H9 (cell line): ENCODE measurements at regions not wholly inside any gene's neighbourhood (a gene's known extent, or its start where the extent isn't known, plus 50 kb on each side); places are given as distances from the start of the nearest gene placed in this dataset.

Source experiments
- DNase-seq: peaks from one replicate; pipeline ENCODE4 v3.0.0-alpha.2; 2017
- H2AFZ ChIP-seq: one replicate; pipeline ENCODE4 v1.6.1; 2013; ENCODE audit warnings: mild to moderate bottlenecking, low read length, control low read depth, moderate library complexity
- H2AK5ac ChIP-seq: 2 replicates; pipeline ENCODE4 v1.6.1; 2013; ENCODE audit warnings: low read length, control low read depth, mixed read lengths; ENCODE audit not compliant: insufficient read length
- H2BK120ac ChIP-seq: one replicate; pipeline ENCODE4 v1.6.1; 2013; ENCODE audit warnings: low read depth, mild to moderate bottlenecking, low read length, control low read depth, inconsistent platforms; ENCODE audit not compliant: poor library complexity, severe bottlenecking
- H2BK12ac ChIP-seq: 2 replicates; pipeline ENCODE4 v1.6.1; 2013; ENCODE audit warnings: low read length, control low read depth, mixed read lengths, low read depth; ENCODE audit not compliant: insufficient read length
- H2BK15ac ChIP-seq: 2 replicates; pipeline ENCODE4 v1.6.1; 2013; ENCODE audit warnings: low read depth, low read length, control low read depth
- H2BK20ac ChIP-seq: one replicate; pipeline ENCODE4 v1.6.1; 2013; ENCODE audit warnings: low read depth, mild to moderate bottlenecking, low read length, control low read depth, inconsistent platforms; ENCODE audit not compliant: poor library complexity, severe bottlenecking
- H2BK5ac ChIP-seq: 2 replicates; pipeline ENCODE4 v1.6.1; 2013; ENCODE audit warnings: low read length, control low read depth, mixed read lengths; ENCODE audit not compliant: insufficient read length
- H3K14ac ChIP-seq: 2 replicates; pipeline ENCODE4 v1.6.1; 2013; ENCODE audit warnings: low read length, control low read depth; ENCODE audit not compliant: insufficient read depth
- H3K18ac ChIP-seq: 2 replicates; pipeline ENCODE4 v1.6.1; 2013; ENCODE audit warnings: low read depth, mild to moderate bottlenecking, mixed read lengths, low read length, control low read depth; ENCODE audit not compliant: insufficient read length
- H3K23ac ChIP-seq: 2 replicates; pipeline ENCODE4 v1.6.1; 2013; ENCODE audit warnings: low read length, control low read depth, mixed read lengths, low read depth; ENCODE audit not compliant: insufficient read length
- H3K23me2 ChIP-seq: 2 replicates; pipeline ENCODE4 v1.6.1; 2013; ENCODE audit warnings: low read depth, mild to moderate bottlenecking, mixed read lengths, low read length, control low read depth; ENCODE audit not compliant: insufficient read length, poor library complexity, severe bottlenecking
- H3K27ac ChIP-seq: 2 replicates; pipeline ENCODE4 v1.5.1; 2013; ENCODE audit warnings: low read length, control low read depth, mixed read lengths, low read depth; ENCODE audit not compliant: insufficient read length
- H3K27me3 ChIP-seq: 2 replicates; pipeline ENCODE4 v1.6.1; 2013; ENCODE audit warnings: low read length, control low read depth, inconsistent platforms; ENCODE audit not compliant: insufficient read depth
- H3K4ac ChIP-seq: 2 replicates; pipeline ENCODE4 v1.6.1; 2013; ENCODE audit warnings: low read depth, mild to moderate bottlenecking, control low read depth, inconsistent platforms, low read length, moderate library complexity
- H3K4me1 ChIP-seq: 2 replicates; pipeline ENCODE4 v1.6.1; 2013; ENCODE audit warnings: low read length, control low read depth, inconsistent platforms; ENCODE audit not compliant: insufficient read depth
- H3K4me2 ChIP-seq: 2 replicates; pipeline ENCODE4 v1.6.1; 2013; ENCODE audit warnings: low read length, control low read depth, mixed read lengths; ENCODE audit not compliant: insufficient read length, insufficient read depth
- H3K56ac ChIP-seq: 2 replicates; pipeline ENCODE4 v1.6.1; 2013; ENCODE audit warnings: low read depth, mild to moderate bottlenecking, mixed read lengths, low read length, control low read depth; ENCODE audit not compliant: insufficient read length
- H3K79me1 ChIP-seq: 2 replicates; pipeline ENCODE4 v1.6.1; 2013; ENCODE audit warnings: low read depth, mild to moderate bottlenecking, moderate library complexity, low read length, control low read depth, inconsistent platforms; ENCODE audit not compliant: insufficient read depth, poor library complexity, severe bottlenecking
- H3K79me2 ChIP-seq: 2 replicates; pipeline ENCODE4 v1.6.1; 2013; ENCODE audit warnings: low read length, control low read depth, inconsistent platforms; ENCODE audit not compliant: insufficient read depth
- H3K9ac ChIP-seq: 2 replicates; pipeline ENCODE4 v1.6.1; 2013; ENCODE audit warnings: low read length, control low read depth, mixed read lengths; ENCODE audit not compliant: insufficient read length; ENCODE audit errors: extremely low read depth
- H3K9me3 ChIP-seq: one replicate; pipeline ENCODE4 v1.6.1; 2013; ENCODE audit warnings: low read depth, low read length, inconsistent platforms; ENCODE audit not compliant: control insufficient read depth
- H3T11ph ChIP-seq: one replicate; pipeline ENCODE4 v1.6.1; 2013; ENCODE audit warnings: mild to moderate bottlenecking, low read length, control low read depth, inconsistent platforms
- H4K20me1 ChIP-seq: one replicate; pipeline ENCODE4 v1.6.1; 2013; ENCODE audit not compliant: control insufficient read depth, insufficient read length, insufficient read depth
- H4K5ac ChIP-seq: 2 replicates; pipeline ENCODE4 v1.6.1; 2013; ENCODE audit warnings: low read depth, mild to moderate bottlenecking, mixed read lengths, low read length, control low read depth; ENCODE audit not compliant: insufficient read length
- H4K8ac ChIP-seq: replicated peaks from 2 replicates; pipeline ENCODE4 v1.6.1; 2013; ENCODE audit warnings: low read length, control low read depth, mixed read lengths, low read depth; ENCODE audit not compliant: insufficient read length
- H4K91ac ChIP-seq: 2 replicates; pipeline ENCODE4 v1.6.1; 2013; ENCODE audit warnings: low read depth, mild to moderate bottlenecking, moderate library complexity, mixed read lengths, low read length, control low read depth; ENCODE audit not compliant: insufficient read length
- H3K27ac Mint-ChIP-seq, 3 experiments: 2 replicates in 2 of 3; 3 replicates in 1 of 3; pipeline ENCODE4 v1.8.0; 2020 to 2021; ENCODE audit warnings: mixed read lengths in 3 of 3, mild to moderate bottlenecking in 1 of 3, moderate library complexity in 1 of 3
- H3K27me3 Mint-ChIP-seq: 2 replicates; pipeline ENCODE4 v1.8.0; 2021; ENCODE audit warnings: low read depth, mild to moderate bottlenecking, moderate library complexity, mixed read lengths
- H3K36me3 Mint-ChIP-seq, 3 experiments: 2 replicates in 2 of 3; 3 replicates in 1 of 3; pipeline ENCODE4 v1.8.0; 2020 to 2021; ENCODE audit warnings: low read depth in 3 of 3, mixed read lengths in 3 of 3; ENCODE audit not compliant: insufficient read depth in 1 of 3
- H3K4me1 Mint-ChIP-seq, 2 experiments: 2 replicates each; pipeline ENCODE4 v1.8.0; 2020; ENCODE audit warnings: mixed read lengths in 2 of 2
- H3K4me3 Mint-ChIP-seq, 2 experiments: 2 replicates in 1 of 2; 3 replicates in 1 of 2; pipeline ENCODE4 v1.8.0; 2020 to 2021; ENCODE audit warnings: mild to moderate bottlenecking in 2 of 2, mixed read lengths in 2 of 2, moderate library complexity in 1 of 2
- H3K9me3 Mint-ChIP-seq, 2 experiments: 2 replicates in 1 of 2; 3 replicates in 1 of 2; pipeline ENCODE4 v1.8.0; 2020; ENCODE audit warnings: mild to moderate bottlenecking in 2 of 2, mixed read lengths in 2 of 2, moderate library complexity in 1 of 2
- WGBS: extraction: QIAGEN DNeasy Blood & Tissue Kit; methylation state at CpG from one replicate; pipeline ENCODE4 v1.1.7; 2013; ENCODE audit warnings: missing lambda C conversion rate, low lambda C conversion rate, mixed read lengths; ENCODE audit not compliant: insufficient read length; ENCODE audit errors: extremely low coverage; 5-methylcytosine and 5-hydroxymethylcytosine counted together
- TF ChIP-seq, protein P1 (sequence below): fragments of 200-600 bp; sonication (generic); conservative IDR thresholded peaks from 3 replicates; pipeline ENCODE4 v1.8.0; 2021; ENCODE audit warnings: antibody characterized with exemption, mild to moderate bottlenecking

DNA sequence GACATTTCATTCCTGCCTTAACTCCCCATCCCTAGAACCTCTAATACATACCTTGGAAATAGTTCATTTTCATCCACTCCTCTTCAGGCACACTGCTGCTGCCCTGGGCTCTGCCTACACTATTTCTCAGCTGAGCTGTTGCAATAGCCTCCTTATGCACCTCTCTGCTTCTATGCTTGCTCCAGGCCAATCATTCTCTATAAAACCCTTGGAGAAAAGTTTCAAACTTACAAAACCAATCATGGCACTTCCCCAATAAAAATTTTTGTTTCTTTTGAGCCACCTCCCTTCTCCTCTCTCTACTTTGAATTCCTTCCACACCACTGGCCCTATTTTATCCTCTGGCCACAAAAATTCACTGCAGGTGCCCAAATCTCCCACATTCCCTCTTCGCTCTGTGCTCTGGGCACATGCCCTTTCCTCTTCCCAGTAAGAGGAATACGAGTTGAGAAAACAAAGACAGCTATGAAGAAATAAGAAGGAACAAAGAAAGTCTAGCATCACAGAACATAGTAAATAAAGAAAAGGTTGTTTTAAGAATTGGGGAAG, 301.4 kb downstream of the ELAVL2 start:
- Mint-ChIP-seq H3K36me3 (peaks cover 0 to under 1% (median 0%) of the 10 kb centered on the region in 3 experiments; a peak in 2 of 7 replicates), H3K4me1 (no peaks in the 10 kb centered on the region), H3K9me3 (peaks cover 2 to 9% of the 10 kb centered on the region in 2 experiments; a peak in 3 of 5 replicates), H3K27ac (no peak overlapping the region), H3K4me3 (no peak overlapping the region), H3K27me3 (no peaks in the 10 kb centered on the region)
- no peak overlapping the region for H3K27ac ChIP-seq
- no peak for DNase-seq
- no peak overlapping the region for H2BK5ac ChIP-seq
- H3K4me2 ChIP-seq, result no peak overlapping the region
- H2BK12ac ChIP-seq, result no peak overlapping the region
- H3K27me3 ChIP-seq, result no peaks in the 10 kb centered on the region
- TF ChIP-seq, protein P1, sequence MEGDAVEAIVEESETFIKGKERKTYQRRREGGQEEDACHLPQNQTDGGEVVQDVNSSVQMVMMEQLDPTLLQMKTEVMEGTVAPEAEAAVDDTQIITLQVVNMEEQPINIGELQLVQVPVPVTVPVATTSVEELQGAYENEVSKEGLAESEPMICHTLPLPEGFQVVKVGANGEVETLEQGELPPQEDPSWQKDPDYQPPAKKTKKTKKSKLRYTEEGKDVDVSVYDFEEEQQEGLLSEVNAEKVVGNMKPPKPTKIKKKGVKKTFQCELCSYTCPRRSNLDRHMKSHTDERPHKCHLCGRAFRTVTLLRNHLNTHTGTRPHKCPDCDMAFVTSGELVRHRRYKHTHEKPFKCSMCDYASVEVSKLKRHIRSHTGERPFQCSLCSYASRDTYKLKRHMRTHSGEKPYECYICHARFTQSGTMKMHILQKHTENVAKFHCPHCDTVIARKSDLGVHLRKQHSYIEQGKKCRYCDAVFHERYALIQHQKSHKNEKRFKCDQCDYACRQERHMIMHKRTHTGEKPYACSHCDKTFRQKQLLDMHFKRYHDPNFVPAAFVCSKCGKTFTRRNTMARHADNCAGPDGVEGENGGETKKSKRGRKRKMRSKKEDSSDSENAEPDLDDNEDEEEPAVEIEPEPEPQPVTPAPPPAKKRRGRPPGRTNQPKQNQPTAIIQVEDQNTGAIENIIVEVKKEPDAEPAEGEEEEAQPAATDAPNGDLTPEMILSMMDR, result no peak
- H3K23me2 ChIP-seq, result no peaks in the 10 kb centered on the region
- H2BK120ac ChIP-seq, result no peak overlapping the region
- H2AK5ac ChIP-seq, result no peak overlapping the region
- H4K8ac ChIP-seq, result no peak overlapping the region
- H4K20me1 ChIP-seq, result no peaks in the 10 kb centered on the region
- H3T11ph ChIP-seq, result no peak overlapping the region
- H2AFZ ChIP-seq, result peak overlapping the region; percentile 62
- no peak overlapping the region for H3K23ac ChIP-seq
- H3K4me1 ChIP-seq, result no peaks in the 10 kb centered on the region
- no CpG with 5 or more reads among the region's 2 CpGs for WGBS
- no peaks in the 10 kb centered on the region for H3K79me2 ChIP-seq
- no peak overlapping the region for H2BK20ac ChIP-seq
- H4K5ac ChIP-seq, result no peak overlapping the region
- no peak overlapping the region for H2BK15ac ChIP-seq
- no peak overlapping the region for H3K18ac ChIP-seq
- no peak overlapping the region for H4K91ac ChIP-seq
- no peak overlapping the region for H3K9ac ChIP-seq
- H3K56ac ChIP-seq, result no peak overlapping the region
- no peaks in the 10 kb centered on the region for H3K79me1 ChIP-seq
- no peaks in the 10 kb centered on the region for H3K9me3 ChIP-seq
- no peak overlapping the region for H3K14ac ChIP-seq
- H3K4ac ChIP-seq, result no peak overlapping the region
